WTC11 (cell line): ENCODE measurements at regions not wholly inside any gene's neighbourhood (a gene's known extent, or its start where the extent isn't known, plus 50 kb on each side); places are given as distances from the start of the nearest gene placed in this dataset.

Experiments used
- ATAC-seq: fragments of 200-7000 bp; cut with Tn5 transposase; 2 replicates; pipeline ENCODE4 v1.10.0; 2021; ENCODE audit warnings: mild to moderate bottlenecking, moderate library complexity
- CTCF ChIA-PET: fragments of 300-600 bp; sonication (Branson Sonifier 250); formaldehyde crosslinking; loops from one replicate; lab custom pipeline; 2021; ENCODE audit warnings: antibody characterized with exemption; lab: Charles Lee
- POLR2A ChIA-PET: fragments of 350-600 bp; sonication (Branson Sonifier 250); formaldehyde crosslinking; loops from one replicate; lab custom pipeline; 2021; ENCODE audit warnings: antibody characterized with exemption; lab: Charles Lee
- DNase-seq: peaks from one replicate; pipeline ENCODE4 v3.0.0; 2021; ENCODE audit warnings: low spot score
- H3K27ac Mint-ChIP-seq: 2 replicates; pipeline ENCODE4 v1.8.0; 2021; ENCODE audit warnings: mixed read lengths
- H3K27me3 Mint-ChIP-seq: 2 replicates; pipeline ENCODE4 v1.8.0; 2021; ENCODE audit warnings: low read depth, mild to moderate bottlenecking, moderate library complexity, mixed read lengths
- H3K36me3 Mint-ChIP-seq: 2 replicates; pipeline ENCODE4 v1.8.0; 2021; ENCODE audit warnings: mixed read lengths
- H3K4me1 Mint-ChIP-seq: 2 replicates; pipeline ENCODE4 v1.8.0; 2022; ENCODE audit warnings: mixed read lengths
- H3K4me3 Mint-ChIP-seq: 2 replicates; pipeline ENCODE4 v1.8.0; 2021; ENCODE audit warnings: mild to moderate bottlenecking, moderate library complexity, mixed read lengths
- H3K9me3 Mint-ChIP-seq: 2 replicates; pipeline ENCODE4 v1.8.0; 2021; ENCODE audit warnings: mixed read lengths
- CREB1 ChIP-seq: sonication (generic); formaldehyde crosslinking; IDR thresholded peaks from 2 replicates; pipeline ENCODE4 v1.8.0; 2023; ENCODE audit warnings: mild to moderate bottlenecking, missing genetic modification reagents
- CTCF ChIP-seq: fragments of 200-600 bp; IDR thresholded peaks from 2 replicates; pipeline ENCODE4 v1.8.0; 2022; ENCODE audit warnings: antibody characterized with exemption
- E2F4 ChIP-seq: sonication (generic); formaldehyde crosslinking; IDR thresholded peaks from 2 replicates; pipeline ENCODE4 v1.8.1; 2022; ENCODE audit warnings: low read depth, mild to moderate bottlenecking, moderate library complexity, missing genetic modification reagents, borderline replicate concordance
- E2F5 ChIP-seq: sonication (generic); formaldehyde crosslinking; IDR thresholded peaks from 2 replicates; pipeline ENCODE4 v1.8.1; 2022; ENCODE audit warnings: mild to moderate bottlenecking, moderate library complexity, missing genetic modification reagents
- ERG ChIP-seq: fragments of 250-450 bp; sonication (Bioruptor Pico); IDR thresholded peaks from 2 replicates; pipeline ENCODE4 v1.8.0; 2021; ENCODE audit warnings: mild to moderate bottlenecking
- FOXJ3 ChIP-seq: sonication (generic); formaldehyde crosslinking; IDR thresholded peaks from 2 replicates; pipeline ENCODE4 v1.9.0; 2021; ENCODE audit warnings: missing genetic modification reagents, mild to moderate bottlenecking, borderline replicate concordance
- FOXP1 ChIP-seq: sonication (generic); formaldehyde crosslinking; IDR thresholded peaks from 2 replicates; pipeline ENCODE4 v1.8.0; 2022; ENCODE audit warnings: missing genetic modification reagents, mild to moderate bottlenecking, moderate library complexity, borderline replicate concordance
- MYBL2 ChIP-seq: sonication (generic); formaldehyde crosslinking; IDR thresholded peaks from 2 replicates; pipeline ENCODE4 v1.8.1; 2023; ENCODE audit warnings: mild to moderate bottlenecking, moderate library complexity, missing genetic modification reagents
- OVOL2 ChIP-seq: fragments of 250-450 bp; sonication (Bioruptor Pico); IDR thresholded peaks from 2 replicates; pipeline ENCODE4 v1.9.0; 2021; ENCODE audit warnings: mild to moderate bottlenecking, borderline replicate concordance
- PRDM15 ChIP-seq: sonication (generic); formaldehyde crosslinking; IDR thresholded peaks from 2 replicates; pipeline ENCODE4 v1.8.0; 2022; ENCODE audit warnings: missing genetic modification reagents
- PREB ChIP-seq: sonication (generic); formaldehyde crosslinking; IDR thresholded peaks from 2 replicates; pipeline ENCODE4 v1.8.1; 2022; ENCODE audit warnings: mild to moderate bottlenecking, missing genetic modification reagents, moderate library complexity, borderline replicate concordance
- PRRX2 ChIP-seq: fragments of 250-450 bp; sonication (Bioruptor Pico); IDR thresholded peaks from 2 replicates; pipeline ENCODE4 v1.8.0; 2021; ENCODE audit warnings: mild to moderate bottlenecking
- SMAD3 ChIP-seq: sonication (generic); formaldehyde crosslinking; IDR thresholded peaks from 2 replicates; pipeline ENCODE4 v1.8.0; 2022; ENCODE audit warnings: missing genetic modification reagents, mild to moderate bottlenecking, borderline replicate concordance
- ZBTB43 ChIP-seq: sonication (generic); formaldehyde crosslinking; IDR thresholded peaks from 2 replicates; pipeline ENCODE4 v1.8.1; 2023; ENCODE audit warnings: mild to moderate bottlenecking, missing genetic modification reagents
- ZMAT4 ChIP-seq: fragments of 250-450 bp; sonication (Bioruptor Pico); IDR thresholded peaks from 2 replicates; pipeline ENCODE4 v1.9.0; 2021; ENCODE audit warnings: mild to moderate bottlenecking
- ZNF232 ChIP-seq: sonication (generic); formaldehyde crosslinking; IDR thresholded peaks from 2 replicates; pipeline ENCODE4 v1.8.0; 2022; ENCODE audit warnings: mild to moderate bottlenecking, missing genetic modification reagents
- ZNF425 ChIP-seq: fragments of 250-450 bp; sonication (Bioruptor Pico); conservative IDR thresholded peaks from 2 replicates; pipeline ENCODE4 v1.9.0; 2021; ENCODE audit warnings: mild to moderate bottlenecking
- ZNF512 ChIP-seq: sonication (generic); formaldehyde crosslinking; IDR thresholded peaks from 2 replicates; pipeline ENCODE4 v1.8.1; 2022; ENCODE audit warnings: missing genetic modification reagents, borderline replicate concordance
- ZSCAN18 ChIP-seq: fragments of 250-450 bp; sonication (Bioruptor Pico); IDR thresholded peaks from 2 replicates; pipeline ENCODE4 v2.1.2; 2022; ENCODE audit warnings: mild to moderate bottlenecking, moderate library complexity

- ATAC-seq (no peak), DNase-seq (no peak)
- Mint-ChIP-seq H3K36me3 (no peaks in the 10 kb centered on the region), H3K4me3 (no peak overlapping the region), H3K27ac (no peak overlapping the region), H3K27me3 (peaks cover 5% of the 10 kb centered on the region), H3K4me1 (peaks cover 19% of the 10 kb centered on the region), H3K9me3 (no peaks in the 10 kb centered on the region)
- ChIA-PET CTCF (no interaction called here), POLR2A (no interaction called here)
- TF ChIP-seq OVOL2 (CRISPR knock-in tag) (no peak), ZBTB43 (CRISPR knock-in tag) (no peak), FOXJ3 (CRISPR knock-in tag) (no peak), ZNF425 (CRISPR knock-in tag) (no peak), CTCF (no peak), ZSCAN18 (CRISPR knock-in tag) (no peak), PREB (CRISPR knock-in tag) (no peak), E2F4 (CRISPR knock-in tag) (no peak), E2F5 (CRISPR knock-in tag) (no peak), ZMAT4 (CRISPR knock-in tag) (no peak), FOXP1 (CRISPR knock-in tag) (no peak), PRDM15 (CRISPR knock-in tag) (no peak), ZNF512 (no peak), CREB1 (no peak), MYBL2 (no peak), PRRX2 (CRISPR knock-in tag) (no peak), ZNF232 (CRISPR knock-in tag) (no peak), SMAD3 (no peak), ERG (CRISPR knock-in tag) (no peak)
Observed at GRCh38 chr1:57637155-57637554, 213.3 kb upstream of the DAB1 start.
